ENCODE measurements at regions not wholly inside any gene's neighbourhood (a gene's known extent, or its start where the extent isn't known, plus 50 kb on each side); places are given as distances from the start of the nearest gene placed in this dataset.

DNA sequence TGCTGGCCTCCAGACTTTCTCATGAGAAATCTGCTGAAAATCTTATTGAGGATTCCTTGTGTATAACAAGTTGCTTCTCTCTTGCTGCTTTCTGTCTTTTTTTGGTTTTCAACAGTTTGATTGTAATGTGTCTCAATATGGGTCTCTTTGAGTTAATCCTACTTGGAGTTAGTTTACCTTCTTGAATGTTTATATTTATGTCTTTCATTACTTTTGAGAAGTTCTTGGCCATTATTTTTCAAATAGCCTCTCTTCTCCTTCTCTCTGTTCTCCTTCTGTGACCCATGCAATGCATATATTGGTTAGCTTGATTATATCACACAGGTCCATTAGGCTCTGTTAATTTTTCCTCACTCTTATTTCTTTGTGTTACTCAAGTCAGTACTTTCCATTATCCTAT lies 67.4 kb upstream of the ADAM23 start:
- Histone ChIP-seq H3K79me2 (ENCODE audit: insufficient read depth, low read length) (no peaks in the 10 kb centered on the region), H4K20me1 (ENCODE audit: insufficient read depth) (no peaks in the 10 kb centered on the region), H3K36me3 (ENCODE audit: control insufficient read depth in 1 of 2, insufficient read depth in 2 of 2, low read length in 2 of 2) (no peaks in the 10 kb centered on the region), H3K9me3 (ENCODE audit: control insufficient read depth in 1 of 2, insufficient read depth in 1 of 2, low read depth in 1 of 2, low read length in 2 of 2) (no peaks in the 10 kb centered on the region), H3K9ac (ENCODE audit: low read length) (no peak overlapping the region), H2AFZ (ENCODE audit: low read depth, low read length, poor library complexity, severe bottlenecking) (no peak overlapping the region), H3K27ac (ENCODE audit: low read depth, low read length) (no peak overlapping the region), H3K4me3 (replicated peaks in 1 of 2; ENCODE audit: low read depth in 1 of 2, low read length in 2 of 2) (no peak overlapping the region), H3K4me2 (ENCODE audit: low read length) (no peak overlapping the region), H3K4me1 (ENCODE audit: control insufficient read depth in 1 of 2, insufficient read depth in 2 of 2, low read length in 2 of 2) (no peaks in the 10 kb centered on the region), H3K27me3 (ENCODE audit: insufficient read depth, low read length) (no peaks in the 10 kb centered on the region), H3K9me2 (ENCODE audit: insufficient read depth) (no peaks in the 10 kb centered on the region)
- no peak for ATAC-seq
- no peak for TF ChIP-seq ZNF274 (IDR thresholded peaks at IDR 0.05; ENCODE audit: low read depth, low read length)
- TF ChIP-seq EZH2phosphoT487 (IDR thresholded peaks at IDR 0.05; ENCODE audit: borderline replicate concordance), result no peak
- no peak for TF ChIP-seq YY1 (IDR thresholded peaks at IDR 0.05; ENCODE audit: extremely low read depth, insufficient replicate concordance, low read depth, low read length)
- TF ChIP-seq CEBPB (IDR thresholded peaks at IDR 0.05; ENCODE audit: low read depth), result no peak
- TF ChIP-seq EGR1 (IDR thresholded peaks at IDR 0.05; ENCODE audit: low read depth), result no peak
- no peak for TF ChIP-seq SP1 (IDR thresholded peaks at IDR 0.05; ENCODE audit: low read depth)
- TF ChIP-seq, protein P1, sequence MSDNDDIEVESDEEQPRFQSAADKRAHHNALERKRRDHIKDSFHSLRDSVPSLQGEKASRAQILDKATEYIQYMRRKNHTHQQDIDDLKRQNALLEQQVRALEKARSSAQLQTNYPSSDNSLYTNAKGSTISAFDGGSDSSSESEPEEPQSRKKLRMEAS (IDR thresholded peaks at IDR 0.05), result no peak
- TF ChIP-seq, protein P2, sequence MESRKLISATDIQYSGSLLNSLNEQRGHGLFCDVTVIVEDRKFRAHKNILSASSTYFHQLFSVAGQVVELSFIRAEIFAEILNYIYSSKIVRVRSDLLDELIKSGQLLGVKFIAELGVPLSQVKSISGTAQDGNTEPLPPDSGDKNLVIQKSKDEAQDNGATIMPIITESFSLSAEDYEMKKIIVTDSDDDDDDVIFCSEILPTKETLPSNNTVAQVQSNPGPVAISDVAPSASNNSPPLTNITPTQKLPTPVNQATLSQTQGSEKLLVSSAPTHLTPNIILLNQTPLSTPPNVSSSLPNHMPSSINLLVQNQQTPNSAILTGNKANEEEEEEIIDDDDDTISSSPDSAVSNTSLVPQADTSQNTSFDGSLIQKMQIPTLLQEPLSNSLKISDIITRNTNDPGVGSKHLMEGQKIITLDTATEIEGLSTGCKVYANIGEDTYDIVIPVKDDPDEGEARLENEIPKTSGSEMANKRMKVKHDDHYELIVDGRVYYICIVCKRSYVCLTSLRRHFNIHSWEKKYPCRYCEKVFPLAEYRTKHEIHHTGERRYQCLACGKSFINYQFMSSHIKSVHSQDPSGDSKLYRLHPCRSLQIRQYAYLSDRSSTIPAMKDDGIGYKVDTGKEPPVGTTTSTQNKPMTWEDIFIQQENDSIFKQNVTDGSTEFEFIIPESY (IDR thresholded peaks at IDR 0.05; ENCODE audit: extremely low read depth, insufficient replicate concordance, low read length), result no peak
- TF ChIP-seq, protein P3, sequence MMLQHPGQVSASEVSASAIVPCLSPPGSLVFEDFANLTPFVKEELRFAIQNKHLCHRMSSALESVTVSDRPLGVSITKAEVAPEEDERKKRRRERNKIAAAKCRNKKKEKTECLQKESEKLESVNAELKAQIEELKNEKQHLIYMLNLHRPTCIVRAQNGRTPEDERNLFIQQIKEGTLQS (IDR thresholded peaks at IDR 0.05), result no peak
- TF ChIP-seq JUND (IDR thresholded peaks at IDR 0.05), result no peak
- no peak for TF ChIP-seq ELF1 (IDR thresholded peaks at IDR 0.05; ENCODE audit: borderline replicate concordance, low read depth)
- no peak for TF ChIP-seq ZFX (IDR thresholded peaks at IDR 0.05)
- no peak for TF ChIP-seq EZH2 (IDR thresholded peaks at IDR 0.05)
- TF ChIP-seq SIN3A (IDR thresholded peaks at IDR 0.05; ENCODE audit: low read depth), result no peak
- TF ChIP-seq, protein P4, sequence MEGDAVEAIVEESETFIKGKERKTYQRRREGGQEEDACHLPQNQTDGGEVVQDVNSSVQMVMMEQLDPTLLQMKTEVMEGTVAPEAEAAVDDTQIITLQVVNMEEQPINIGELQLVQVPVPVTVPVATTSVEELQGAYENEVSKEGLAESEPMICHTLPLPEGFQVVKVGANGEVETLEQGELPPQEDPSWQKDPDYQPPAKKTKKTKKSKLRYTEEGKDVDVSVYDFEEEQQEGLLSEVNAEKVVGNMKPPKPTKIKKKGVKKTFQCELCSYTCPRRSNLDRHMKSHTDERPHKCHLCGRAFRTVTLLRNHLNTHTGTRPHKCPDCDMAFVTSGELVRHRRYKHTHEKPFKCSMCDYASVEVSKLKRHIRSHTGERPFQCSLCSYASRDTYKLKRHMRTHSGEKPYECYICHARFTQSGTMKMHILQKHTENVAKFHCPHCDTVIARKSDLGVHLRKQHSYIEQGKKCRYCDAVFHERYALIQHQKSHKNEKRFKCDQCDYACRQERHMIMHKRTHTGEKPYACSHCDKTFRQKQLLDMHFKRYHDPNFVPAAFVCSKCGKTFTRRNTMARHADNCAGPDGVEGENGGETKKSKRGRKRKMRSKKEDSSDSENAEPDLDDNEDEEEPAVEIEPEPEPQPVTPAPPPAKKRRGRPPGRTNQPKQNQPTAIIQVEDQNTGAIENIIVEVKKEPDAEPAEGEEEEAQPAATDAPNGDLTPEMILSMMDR (IDR thresholded peaks at IDR 0.05 in 2 of 3, conservative IDR thresholded peaks at IDR 0.05 in 1 of 3; ENCODE audit: borderline replicate concordance in 1 of 3, insufficient read depth in 1 of 3, low read depth in 2 of 3, low read length in 2 of 3), result no peak
- TF ChIP-seq POLR2A (IDR thresholded peaks at IDR 0.05; ENCODE audit: borderline replicate concordance, extremely low read depth, insufficient read depth, insufficient read length), result no peak
- TF ChIP-seq POLR2AphosphoS5 (IDR thresholded peaks at IDR 0.05; ENCODE audit: low read depth, low read length), result no peak
- no peak for TF ChIP-seq RAD21 (IDR thresholded peaks at IDR 0.05; ENCODE audit: low read depth)
- TF ChIP-seq FOSL1 (IDR thresholded peaks at IDR 0.05; ENCODE audit: low read depth), result no peak
- no peak for TF ChIP-seq TCF7L2 (IDR thresholded peaks at IDR 0.05; ENCODE audit: borderline replicate concordance, extremely low read depth, insufficient read depth, insufficient read length)
- ChIA-PET POLR2A (no interaction called here), RAD21 (ENCODE audit: low non-redundant PET in 1 of 2, low total read pairs in 2 of 2, uncharacterized antibody in 2 of 2, unreplicated experiment in 2 of 2) (no interaction called here), CTCF (no interaction called here)
- BruUV-seq (replicated peaks), result no TSS peak
- DNase-seq (ENCODE audit: low read depth, low spot score), result no peak
- intact Hi-C loops (cut with micrococcal nuclease), result no loop called here

All from HCT116 (cell line).